SK-N-SH (cell line): ENCODE measurements at regions not wholly inside any gene's neighbourhood (a gene's known extent, or its start where the extent isn't known, plus 50 kb on each side); places are given as distances from the start of the nearest gene placed in this dataset.

ENCODE experiments used
- CTCF ChIA-PET: fragments of 300-600, 350-600 bp; formaldehyde crosslinking; extraction: SDS; loops from one replicate; lab custom pipeline; 2021; lab: Yijun Ruan, JAX
- POLR2A ChIA-PET: fragments of 350-600 bp; sonication (Branson Sonifier 250); formaldehyde crosslinking; extraction: SDS; loops from one replicate; lab custom pipeline; 2020; ENCODE audit warnings: antibody characterized with exemption, inconsistent platforms; lab: Yijun Ruan, JAX
- DNase-seq: peaks from one replicate; pipeline ENCODE4 v3.0.0; 2012
- H2AFZ ChIP-seq: fragments of 200-600 bp; sonication (generic); 2 replicates; pipeline ENCODE4 v1.8.1; 2016; ENCODE audit warnings: antibody characterized with exemption, mild to moderate bottlenecking, low read depth
- H3F3A ChIP-seq: fragments of 200-600 bp; sonication (generic); replicated peaks from 2 replicates; pipeline ENCODE3; 2016; ENCODE audit warnings: antibody characterized with exemption, mild to moderate bottlenecking; ENCODE audit not compliant: insufficient read depth
- H3K27ac ChIP-seq, 2 experiments: fragments of 200-500 bp in 1 of 2; fragments of 200-600 bp in 1 of 2; sonication (Bioruptor generic) in 1 of 2; sonication (generic), shearing (Covaris generic) in 1 of 2; 2 replicates each; pipeline versions ENCODE4 v1.5.1 to v1.6.1; 2014 to 2016; ENCODE audit warnings: low read depth in 2 of 2, inconsistent platforms in 1 of 2, low read length in 1 of 2, mild to moderate bottlenecking in 1 of 2, mixed read lengths in 1 of 2
- H3K27me3 ChIP-seq: fragments of 200-600 bp; sonication (generic), shearing (Covaris generic); 2 replicates; pipeline ENCODE4 v1.6.1; 2016; ENCODE audit warnings: mixed run types; ENCODE audit not compliant: insufficient read depth
- H3K36me3 ChIP-seq, 2 experiments: fragments of 200-500 bp in 1 of 2; fragments of 200-600 bp in 1 of 2; sonication (Bioruptor generic) in 1 of 2; sonication (generic) in 1 of 2; replicated peaks in 1 of 2; 2 replicates each; pipeline versions ENCODE3 to v1.5.1; 2014 to 2016; ENCODE audit warnings: low read length in 1 of 2, mild to moderate bottlenecking in 1 of 2; ENCODE audit not compliant: insufficient read depth in 2 of 2, control insufficient read depth in 1 of 2
- H3K4me1 ChIP-seq, 2 experiments: fragments of 200-500 bp in 1 of 2; fragments of 200-600 bp in 1 of 2; sonication (Bioruptor generic) in 1 of 2; sonication (generic), shearing (Covaris generic) in 1 of 2; 2 replicates each; pipeline versions ENCODE4 v1.5.1 to v1.6.1; 2014 to 2016; ENCODE audit warnings: low read depth in 1 of 2, low read length in 1 of 2, mixed run types in 1 of 2; ENCODE audit not compliant: insufficient read depth in 2 of 2, control insufficient read depth in 1 of 2
- H3K4me2 ChIP-seq: fragments of 200-600 bp; sonication (generic), shearing (Covaris generic); 2 replicates; pipeline ENCODE4 v1.6.1; 2017; ENCODE audit warnings: mixed run types
- H3K4me3 ChIP-seq, 2 experiments: fragments of 200-500 bp in 1 of 2; fragments of 200-600 bp in 1 of 2; sonication (Bioruptor generic) in 1 of 2; sonication (generic), shearing (Covaris generic) in 1 of 2; 2 replicates each; pipeline versions ENCODE4 v1.5.1 to v1.8.1; 2014 to 2016; ENCODE audit warnings: low read depth in 2 of 2, inconsistent platforms in 1 of 2, low read length in 1 of 2, mild to moderate bottlenecking in 1 of 2, mixed read lengths in 1 of 2, moderate library complexity in 1 of 2
- H3K79me2 ChIP-seq: fragments of 200-600 bp; sonication (generic); 2 replicates; pipeline ENCODE4 v1.8.1; 2017; ENCODE audit warnings: mild to moderate bottlenecking; ENCODE audit not compliant: insufficient read depth
- H3K9ac ChIP-seq: fragments of 200-600 bp; sonication (generic); 2 replicates; pipeline ENCODE4 v1.6.1; 2017; ENCODE audit warnings: mixed run types
- H3K9me2 ChIP-seq: fragments of 200-600 bp; sonication (generic); 2 replicates; pipeline ENCODE4 v1.6.1; 2017; ENCODE audit warnings: mixed run types
- H3K9me3 ChIP-seq: fragments of 200-600 bp; sonication (generic); 2 replicates; pipeline ENCODE4 v1.6.1; 2017; ENCODE audit warnings: mixed run types, mild to moderate bottlenecking, moderate library complexity
- H4K20me1 ChIP-seq: fragments of 200-600 bp; sonication (generic); 2 replicates; pipeline ENCODE4 v1.6.1; 2017; ENCODE audit warnings: mild to moderate bottlenecking, mixed run types; ENCODE audit not compliant: insufficient read depth
- ELF1 ChIP-seq: IDR thresholded peaks from 2 replicates; pipeline ENCODE4 v1.4.0; 2012
- EP300 ChIP-seq, 2 experiments: IDR thresholded peaks; 2 replicates each; pipeline versions ENCODE4 v1.4.0 to v1.6.1; 2012; ENCODE audit warnings: borderline replicate concordance in 1 of 2, low read depth in 1 of 2, low read length in 1 of 2
- FOSL2 ChIP-seq: IDR thresholded peaks from 2 replicates; pipeline ENCODE4 v1.4.0; 2012; ENCODE audit warnings: low read depth, mild to moderate bottlenecking, moderate library complexity, borderline replicate concordance
- FOXJ3 ChIP-seq: sonication (generic); formaldehyde crosslinking; IDR thresholded peaks from 2 replicates; pipeline ENCODE4 v1.5.1; 2020; ENCODE audit warnings: mild to moderate bottlenecking, missing genetic modification reagents
- MAX ChIP-seq: IDR thresholded peaks from 2 replicates; pipeline ENCODE4 v1.4.0; 2012; ENCODE audit warnings: low read depth
- MEF2A ChIP-seq: IDR thresholded peaks from 2 replicates; pipeline ENCODE4 v1.4.0; 2012; ENCODE audit warnings: low read depth, borderline replicate concordance
- MXI1 ChIP-seq: IDR thresholded peaks from 2 replicates; pipeline ENCODE4 v1.6.1; 2012; ENCODE audit warnings: mild to moderate bottlenecking, low read depth, low read length, improper control_type of control experiment
- PBX3 ChIP-seq: IDR thresholded peaks from 2 replicates; pipeline ENCODE4; 2012
- REST ChIP-seq: IDR thresholded peaks from 2 replicates; pipeline ENCODE4 v1.6.1; 2012; ENCODE audit warnings: mild to moderate bottlenecking, low read depth, low read length, moderate library complexity
- RFX5 ChIP-seq: IDR thresholded peaks from 2 replicates; pipeline ENCODE4 v1.6.1; 2012; ENCODE audit warnings: mild to moderate bottlenecking, improper control_type of control experiment, low read length
- RXRA ChIP-seq: IDR thresholded peaks from 2 replicates; pipeline ENCODE4 v1.4.0; 2012; ENCODE audit warnings: low read depth, mild to moderate bottlenecking, borderline replicate concordance
- SIN3A ChIP-seq: IDR thresholded peaks from 2 replicates; pipeline ENCODE4 v1.6.1; 2012; ENCODE audit warnings: low read depth, mild to moderate bottlenecking, low read length, moderate library complexity, borderline replicate concordance
- TAF1 ChIP-seq: IDR thresholded peaks from 2 replicates; pipeline ENCODE4 v1.6.1; 2012; ENCODE audit warnings: low read depth, mild to moderate bottlenecking, low read length, moderate library complexity, borderline replicate concordance
- TEAD4 ChIP-seq: IDR thresholded peaks from 2 replicates; pipeline ENCODE4 v1.4.0; 2012; ENCODE audit warnings: mild to moderate bottlenecking, borderline replicate concordance; ENCODE audit not compliant: insufficient read depth
- USF1 ChIP-seq: IDR thresholded peaks from 2 replicates; pipeline ENCODE4 v1.4.0; 2012; ENCODE audit warnings: low read depth, borderline replicate concordance
- ZBTB33 ChIP-seq: IDR thresholded peaks from 2 replicates; pipeline ENCODE4 v1.4.0; 2012; ENCODE audit warnings: low read depth, borderline replicate concordance
- WGBS: methylation state at CpG from one replicate; pipeline ENCODE4 v1.1.6; 2017; ENCODE audit warnings: low lambda C conversion rate; 5-methylcytosine and 5-hydroxymethylcytosine counted together

- DNase-seq: no peak
- Histone ChIP-seq H2AFZ (no peak overlapping the region), H3K9me2 (no peaks in the 10 kb centered on the region), H3K9ac (no peak overlapping the region), H4K20me1 (no peaks in the 10 kb centered on the region), H3K27me3 (no peaks in the 10 kb centered on the region), H3K4me1 (no peaks in the 10 kb centered on the region; a peak in 1 of 4 replicates), H3K4me2 (no peak overlapping the region), H3K27ac (no peak overlapping the region), H3K4me3 (no peak overlapping the region), H3K79me2 (no peaks in the 10 kb centered on the region), H3F3A (no peaks in the 10 kb centered on the region), H3K36me3 (no peaks in the 10 kb centered on the region), H3K9me3 (no peaks in the 10 kb centered on the region)
- TF ChIP-seq PBX3 (no peak), MXI1 (no peak), RXRA (no peak)
- ChIA-PET CTCF (interaction anchor here (1.2 kb wide), 1 partner anchor 497 kb away, joined by 3 read pairs; no protein-coding TSS in a partner anchor), POLR2A (no interaction called here)
- 77% methylated on average over 5 of the region's 5 CpGs for WGBS
These were observed 162.6 kb upstream of the AUTS2 start for GRCh38 chr7:69435711-69436110.

- no peaks in the 10 kb centered on the region for H3K79me2 ChIP-seq
- H3F3A ChIP-seq: no peaks in the 10 kb centered on the region
- 33% methylated on average over 1 of the region's 1 CpG for WGBS
- no peak overlapping the region for H2AFZ ChIP-seq
- H4K20me1 ChIP-seq: no peaks in the 10 kb centered on the region
- H3K27me3 ChIP-seq: no peaks in the 10 kb centered on the region
- POLR2A ChIA-PET: no interaction called here
- TF ChIP-seq USF1 (no peak), RFX5 (no peak), ELF1 (no peak), RXRA (no peak), MEF2A (no peak), SIN3A (no peak), FOXJ3 (no peak), FOSL2 (no peak), MXI1 (no peak), EP300 (IDR thresholded peaks at IDR 0.05; ENCODE audit: borderline replicate concordance in 1 of 2, low read depth in 1 of 2, low read length in 1 of 2) (no peak), TEAD4 (no peak), TAF1 (no peak), MAX (no peak), REST (no peak), PBX3 (no peak), ZBTB33 (no peak)
- H3K9me2 ChIP-seq: no peaks in the 10 kb centered on the region
- no peak overlapping the region for H3K27ac ChIP-seq
- H3K4me1 ChIP-seq: no peaks in the 10 kb centered on the region; a peak in 1 of 4 replicates
- no peak overlapping the region for H3K4me3 ChIP-seq
- CTCF ChIA-PET: interaction anchor here (0.6 to 0.8 kb wide), 2 partner anchors 15 to 47 kb away, joined by 3 to 4 read pairs; no protein-coding TSS in a partner anchor
- H3K9ac ChIP-seq: no peak overlapping the region
- no peaks in the 10 kb centered on the region for H3K36me3 ChIP-seq
- no peaks in the 10 kb centered on the region for H3K9me3 ChIP-seq
- no peak overlapping the region for H3K4me2 ChIP-seq
- no peak for DNase-seq
These were observed 161.3 kb upstream of the AUTS2 start for GRCh38 chr7:69436946-69437345.
